GM12864 (cell line): ENCODE measurements at regions not wholly inside any gene's neighbourhood (a gene's known extent, or its start where the extent isn't known, plus 50 kb on each side); places are given as distances from the start of the nearest gene placed in this dataset.

Experiments used
- DNase-seq: peaks from one replicate; pipeline ENCODE4 v3.0.0-alpha.2; 2011; ENCODE audit warnings: low read depth
- H3K4me3 ChIP-seq: 2 replicates; pipeline ENCODE4 v1.5.1; 2011; ENCODE audit warnings: mild to moderate bottlenecking, low read depth, low read length, control low read depth
- TF ChIP-seq, protein P1 (sequence below): IDR thresholded peaks from 2 replicates; pipeline ENCODE4 v1.5.1; 2011; ENCODE audit warnings: low read depth, mild to moderate bottlenecking, moderate library complexity, low read length, control low read depth, inconsistent platforms; ENCODE audit errors: missing control alignments

DNA sequence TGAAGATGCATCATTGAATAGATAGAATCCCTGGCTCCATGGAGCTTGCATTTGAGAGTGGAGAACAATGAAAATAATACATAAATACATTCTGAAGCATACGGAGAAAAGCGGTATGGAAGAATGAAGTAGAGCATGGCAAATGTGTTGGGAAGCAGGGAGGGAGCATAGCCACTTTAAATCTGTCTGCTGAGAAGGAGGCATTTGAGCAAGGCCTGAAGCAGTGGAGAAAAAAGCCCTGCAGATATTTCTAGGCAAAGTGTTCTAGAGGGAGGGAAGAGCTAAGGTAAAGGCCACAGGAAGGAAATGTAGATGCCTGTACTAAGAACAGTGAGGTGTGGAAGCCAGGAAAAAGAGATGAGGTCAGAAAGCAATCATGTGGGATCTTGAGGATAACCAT lies 484.8 kb downstream of the CNTN3 start:
- no peak for DNase-seq
- H3K4me3 ChIP-seq: no peak overlapping the region
- TF ChIP-seq, protein P1, sequence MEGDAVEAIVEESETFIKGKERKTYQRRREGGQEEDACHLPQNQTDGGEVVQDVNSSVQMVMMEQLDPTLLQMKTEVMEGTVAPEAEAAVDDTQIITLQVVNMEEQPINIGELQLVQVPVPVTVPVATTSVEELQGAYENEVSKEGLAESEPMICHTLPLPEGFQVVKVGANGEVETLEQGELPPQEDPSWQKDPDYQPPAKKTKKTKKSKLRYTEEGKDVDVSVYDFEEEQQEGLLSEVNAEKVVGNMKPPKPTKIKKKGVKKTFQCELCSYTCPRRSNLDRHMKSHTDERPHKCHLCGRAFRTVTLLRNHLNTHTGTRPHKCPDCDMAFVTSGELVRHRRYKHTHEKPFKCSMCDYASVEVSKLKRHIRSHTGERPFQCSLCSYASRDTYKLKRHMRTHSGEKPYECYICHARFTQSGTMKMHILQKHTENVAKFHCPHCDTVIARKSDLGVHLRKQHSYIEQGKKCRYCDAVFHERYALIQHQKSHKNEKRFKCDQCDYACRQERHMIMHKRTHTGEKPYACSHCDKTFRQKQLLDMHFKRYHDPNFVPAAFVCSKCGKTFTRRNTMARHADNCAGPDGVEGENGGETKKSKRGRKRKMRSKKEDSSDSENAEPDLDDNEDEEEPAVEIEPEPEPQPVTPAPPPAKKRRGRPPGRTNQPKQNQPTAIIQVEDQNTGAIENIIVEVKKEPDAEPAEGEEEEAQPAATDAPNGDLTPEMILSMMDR: no peak

DNA sequence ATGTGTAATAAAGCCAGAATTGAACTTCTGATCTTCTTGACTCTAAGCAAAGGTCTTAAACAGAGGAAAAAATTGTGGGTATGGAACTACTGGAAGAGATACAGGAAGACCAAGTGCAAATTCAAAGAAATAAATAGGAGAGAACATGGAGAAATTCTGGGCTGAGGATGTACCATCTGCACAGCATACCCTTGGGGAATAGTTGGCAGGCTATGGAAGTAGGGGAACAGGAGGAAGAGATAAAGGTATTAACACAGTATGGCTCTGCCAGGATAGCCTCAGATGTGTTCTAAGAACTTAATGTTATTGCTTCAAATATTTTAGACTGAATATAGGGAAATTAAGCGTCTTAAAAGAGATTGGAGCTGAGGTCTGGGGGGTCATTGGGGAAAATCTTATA lies 485.4 kb downstream of the CNTN3 start:
- DNase-seq: no peak
- TF ChIP-seq, protein P1: no peak
- H3K4me3 ChIP-seq: no peak overlapping the region

DNA sequence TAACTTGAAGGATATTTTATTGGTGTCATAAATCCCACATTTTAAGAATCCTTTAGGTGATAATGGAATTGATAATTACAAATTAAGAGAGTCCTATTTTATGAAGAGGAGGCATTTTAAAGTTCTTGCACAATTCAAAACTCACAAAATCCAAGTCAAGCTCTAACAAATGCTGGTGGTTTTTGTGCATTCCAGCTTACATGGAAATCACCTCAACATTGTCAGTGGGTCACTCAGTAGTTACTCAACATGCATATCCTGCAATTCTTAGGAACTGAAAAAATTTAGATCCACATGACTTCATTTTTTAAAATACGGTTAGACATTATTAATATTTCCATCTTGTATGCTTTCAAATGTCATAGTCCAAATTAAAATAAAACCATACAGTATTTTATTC lies 487.2 kb downstream of the CNTN3 start:
- H3K4me3 ChIP-seq: no peak overlapping the region
- DNase-seq: no peak
- TF ChIP-seq, protein P1: no peak

- TF ChIP-seq, protein P1: no peak
- no peak for DNase-seq
- no peak overlapping the region for H3K4me3 ChIP-seq
Observed at GRCh38 chr3:74124782-74125181, 489.7 kb downstream of the CNTN3 start.

DNA sequence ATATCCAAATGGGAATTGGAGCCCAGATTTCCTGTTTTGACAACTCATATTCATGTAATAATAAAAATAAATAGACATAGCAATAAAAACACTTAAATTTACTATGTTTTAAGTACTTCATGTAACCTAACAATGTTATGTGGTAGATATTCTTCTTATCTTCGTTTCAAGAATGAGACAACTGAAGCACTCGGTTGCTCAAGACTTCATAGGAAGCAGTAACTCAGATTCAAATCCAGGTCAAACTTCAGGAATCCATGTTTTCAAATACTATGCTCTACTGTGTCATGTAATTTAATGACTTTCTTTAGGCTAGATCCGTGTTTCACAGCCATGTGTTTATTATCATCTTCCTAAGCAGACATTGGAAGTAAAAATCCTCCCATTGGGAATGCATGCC lies 492.2 kb downstream of the CNTN3 start:
- no peak overlapping the region for H3K4me3 ChIP-seq
- no peak for DNase-seq
- TF ChIP-seq, protein P1: no peak

DNA sequence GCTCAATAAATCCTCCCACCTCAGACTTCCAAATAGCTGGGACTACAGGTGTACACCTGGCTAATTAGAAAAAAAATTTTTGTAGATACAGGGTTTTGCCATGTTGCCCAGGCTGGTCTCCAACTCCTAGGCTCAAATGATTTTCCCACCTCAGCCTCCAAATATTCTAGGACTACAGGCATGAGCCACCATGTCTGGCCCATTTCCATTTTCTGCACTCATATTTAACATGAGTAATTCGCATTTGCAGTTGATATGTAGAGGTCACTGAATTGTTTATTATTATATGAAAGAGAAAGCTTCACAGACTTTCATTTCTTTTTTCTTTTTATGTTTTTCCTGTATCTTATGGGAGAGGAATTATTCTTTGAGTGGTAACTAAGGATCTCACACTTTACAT lies 492.7 kb downstream of the CNTN3 start:
- no peak for DNase-seq
- H3K4me3 ChIP-seq: no peak overlapping the region
- TF ChIP-seq, protein P1: no peak

DNA sequence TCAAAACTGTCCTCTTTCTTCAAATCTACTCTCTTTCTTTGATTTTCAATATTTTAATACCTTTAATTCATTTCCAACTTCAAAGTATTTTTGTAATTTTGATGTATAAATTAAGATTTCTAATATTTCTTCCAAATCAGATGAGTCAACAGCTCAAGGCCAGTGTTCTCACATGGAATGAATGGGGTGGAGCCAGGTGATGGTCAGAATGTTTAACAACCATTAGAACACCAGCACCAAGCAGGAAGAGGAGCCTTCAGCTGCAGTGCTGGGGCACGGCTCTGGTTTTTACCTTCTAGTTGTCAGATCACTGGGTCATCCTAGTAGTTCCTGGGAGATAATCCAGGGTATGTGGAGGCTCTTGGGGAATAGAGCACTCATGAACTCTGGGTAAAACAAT lies 494.5 kb upstream of the PDZRN3 start:
- TF ChIP-seq, protein P1: no peak
- DNase-seq: no peak
- no peak overlapping the region for H3K4me3 ChIP-seq
